GM23338 (cell line): ENCODE measurements at regions not wholly inside any gene's neighbourhood (a gene's known extent, or its start where the extent isn't known, plus 50 kb on each side); places are given as distances from the start of the nearest gene placed in this dataset.

Experiments
- ATAC-seq: fragments of 200-7000 bp; cut with Tn5 transposase; 3 replicates; pipeline ENCODE4 v1.9.1; 2020
- DNase-seq: peaks from one replicate; pipeline ENCODE4 v3.0.0-alpha.2; 2015; ENCODE audit warnings: low spot score
- H2AFZ ChIP-seq: fragments of 200-600 bp; sonication (generic); 2 replicates; pipeline ENCODE4 v1.8.0; 2016; ENCODE audit warnings: antibody characterized with exemption, mild to moderate bottlenecking, moderate library complexity
- H3F3A ChIP-seq: fragments of 200-600 bp; sonication (generic); replicated peaks from 2 replicates; pipeline ENCODE4 v1.8.0; 2017; ENCODE audit warnings: antibody characterized with exemption, mixed run types, low read depth
- H3K27ac ChIP-seq: fragments of 200-600 bp; sonication (generic); 2 replicates; pipeline ENCODE4 v1.6.1; 2016; ENCODE audit warnings: low read depth
- H3K27me3 ChIP-seq: fragments of 200-600 bp; sonication (generic); 2 replicates; pipeline ENCODE4 v1.8.0; 2016; ENCODE audit warnings: mild to moderate bottlenecking, mixed run types, moderate library complexity; ENCODE audit not compliant: insufficient read depth
- H3K36me3 ChIP-seq: fragments of 200-600 bp; sonication (generic); 2 replicates; pipeline ENCODE4 v1.8.0; 2016; ENCODE audit warnings: mild to moderate bottlenecking; ENCODE audit not compliant: insufficient read depth
- H3K4me1 ChIP-seq: fragments of 200-600 bp; sonication (generic); 2 replicates; pipeline ENCODE4 v1.8.0; 2016; ENCODE audit warnings: mild to moderate bottlenecking, moderate library complexity; ENCODE audit not compliant: insufficient read depth
- H3K4me2 ChIP-seq: fragments of 200-600 bp; sonication (generic); 2 replicates; pipeline ENCODE4 v1.7.1; 2017; ENCODE audit warnings: mixed run types
- H3K4me3 ChIP-seq: fragments of 200-600 bp; sonication (generic); 2 replicates; pipeline ENCODE4 v1.6.1; 2016; ENCODE audit warnings: mixed run types
- H3K79me2 ChIP-seq: fragments of 200-600 bp; sonication (generic); replicated peaks from 2 replicates; pipeline ENCODE4 v1.8.0; 2017; ENCODE audit warnings: mild to moderate bottlenecking; ENCODE audit not compliant: insufficient read depth
- H3K9me2 ChIP-seq: fragments of 200-600 bp; sonication (generic); 2 replicates; pipeline ENCODE4 v1.8.0; 2017; ENCODE audit not compliant: insufficient read depth
- H4K20me1 ChIP-seq: fragments of 200-600 bp; sonication (generic); replicated peaks from 2 replicates; pipeline ENCODE4 v1.8.0; 2017; ENCODE audit warnings: mild to moderate bottlenecking; ENCODE audit not compliant: insufficient read depth
- H3K27ac Mint-ChIP-seq: 2 replicates; pipeline ENCODE4 v1.8.0; 2020; ENCODE audit warnings: inconsistent platforms, mild to moderate bottlenecking, moderate library complexity, mixed read lengths
- H3K27me3 Mint-ChIP-seq: 3 replicates; pipeline ENCODE4 v1.8.0; 2022; ENCODE audit warnings: low read depth, mild to moderate bottlenecking, moderate library complexity, mixed read lengths, inconsistent platforms; ENCODE audit not compliant: insufficient read depth, poor library complexity
- H3K36me3 Mint-ChIP-seq: 3 replicates; pipeline ENCODE4 v1.8.0; 2021; ENCODE audit warnings: low read depth, mild to moderate bottlenecking, inconsistent platforms, moderate library complexity, mixed read lengths
- H3K4me1 Mint-ChIP-seq: 3 replicates; pipeline ENCODE4 v1.8.0; 2020; ENCODE audit warnings: mild to moderate bottlenecking, inconsistent platforms, mixed read lengths
- H3K4me3 Mint-ChIP-seq: 3 replicates; pipeline ENCODE4 v1.8.0; 2021; ENCODE audit warnings: moderate library complexity, mild to moderate bottlenecking, inconsistent platforms, mixed read lengths
- H3K9me3 Mint-ChIP-seq: 3 replicates; pipeline ENCODE4 v1.8.0; 2020; ENCODE audit warnings: moderate library complexity, mild to moderate bottlenecking, inconsistent platforms, mixed read lengths
- CREB1 ChIP-seq: fragments of 250-450 bp; sonication (Bioruptor Pico); IDR thresholded peaks from 2 replicates; pipeline ENCODE4 v1.5.0; 2020; ENCODE audit warnings: low read depth, mild to moderate bottlenecking, moderate library complexity
- CTCF ChIP-seq, 2 experiments: fragments of 200-600 bp in 1 of 2; sonication (generic) in 1 of 2; conservative IDR thresholded peaks; 2 replicates each; pipeline versions ENCODE4 v1.5.1 to v1.6.1; 2016 to 2017; ENCODE audit warnings: antibody characterized with exemption in 2 of 2, low read depth in 2 of 2, mild to moderate bottlenecking in 2 of 2, moderate library complexity in 1 of 2
- ETS1 ChIP-seq: IDR thresholded peaks from 2 replicates; pipeline ENCODE4 v1.6.1; 2016; ENCODE audit warnings: antibody characterized with exemption
- EZH2 ChIP-seq: fragments of 200-600 bp; sonication (generic); IDR thresholded peaks from one replicate; pipeline ENCODE4 v1.8.0; 2017; ENCODE audit warnings: antibody characterized with exemption, mild to moderate bottlenecking, low read depth; ENCODE audit not compliant: unreplicated experiment
- EZH2phosphoT487 ChIP-seq: fragments of 200-600 bp; sonication (generic); IDR thresholded peaks from one replicate; pipeline ENCODE4 v1.8.1; 2018; ENCODE audit warnings: antibody characterized with exemption; ENCODE audit not compliant: unreplicated experiment
- JUNB ChIP-seq: IDR thresholded peaks from one replicate; pipeline ENCODE4 v1.6.1; 2016; ENCODE audit warnings: antibody characterized with exemption; ENCODE audit not compliant: unreplicated experiment
- NANOG ChIP-seq: IDR thresholded peaks from 2 replicates; pipeline ENCODE4 v1.6.1; 2016; ENCODE audit warnings: antibody characterized with exemption, borderline replicate concordance
- POLR2AphosphoS5 ChIP-seq: IDR thresholded peaks from 2 replicates; pipeline ENCODE4 v1.6.1; 2016; ENCODE audit warnings: antibody characterized with exemption, low read depth
- REST ChIP-seq: IDR thresholded peaks from one replicate; pipeline ENCODE4 v1.6.1; 2018; ENCODE audit warnings: antibody characterized with exemption; ENCODE audit not compliant: unreplicated experiment
- STAT1 ChIP-seq: IDR thresholded peaks from one replicate; pipeline ENCODE4 v1.6.1; 2016; ENCODE audit warnings: antibody characterized with exemption; ENCODE audit not compliant: unreplicated experiment
- ZNF114 ChIP-seq: fragments of 250-450 bp; sonication (Bioruptor Pico); IDR thresholded peaks from 2 replicates; pipeline ENCODE4 v1.5.0; 2020; ENCODE audit warnings: mild to moderate bottlenecking, moderate library complexity
- ZNF331 ChIP-seq: fragments of 250-450 bp; sonication (Bioruptor Pico); IDR thresholded peaks from 2 replicates; pipeline ENCODE4 v1.5.0; 2020; ENCODE audit warnings: low read depth, mild to moderate bottlenecking, moderate library complexity
- ZNF462 ChIP-seq: fragments of 250-450 bp; sonication (Bioruptor Pico); IDR thresholded peaks from 2 replicates; pipeline ENCODE4 v1.5.0; 2020; ENCODE audit warnings: mild to moderate bottlenecking, moderate library complexity

GRCh38 chr6:67811239-67812037 is 823.6 kb upstream of the ADGRB3 start:
- peaks cover 2% of the 10 kb centered on the region for H3K27me3 Mint-ChIP-seq
- Histone ChIP-seq H3K79me2 (no peaks in the 10 kb centered on the region), H3K27ac (no peak overlapping the region), H4K20me1 (no peaks in the 10 kb centered on the region), H3K27me3 (no peaks in the 10 kb centered on the region), H3K36me3 (peaks cover 10% of the 10 kb centered on the region), H3F3A (no peaks in the 10 kb centered on the region), H3K4me2 (no peak overlapping the region), H2AFZ (no peak overlapping the region), H3K4me3 (no peak overlapping the region), H3K9me2 (no peaks in the 10 kb centered on the region; the same call in 1 of the 2 replicates), H3K4me1 (no peaks in the 10 kb centered on the region)
- peaks cover 46% of the 10 kb centered on the region for H3K9me3 Mint-ChIP-seq
- DNase-seq (no peak), ATAC-seq (no peak)
- no peak overlapping the region for H3K27ac Mint-ChIP-seq
- TF ChIP-seq NANOG (no peak), ZNF114 (CRISPR knock-in tag) (no peak), STAT1 (no peak), POLR2AphosphoS5 (no peak), EZH2phosphoT487 (no peak), ETS1 (no peak), REST (no peak), ZNF462 (CRISPR knock-in tag) (no peak), EZH2 (no peak), CTCF (conservative IDR thresholded peaks at IDR 0.05; ENCODE audit: low read depth in 2 of 2) (no peak), CREB1 (no peak), ZNF331 (CRISPR knock-in tag) (no peak), JUNB (no peak)
- peaks cover 35% of the 10 kb centered on the region for H3K36me3 Mint-ChIP-seq
- no peak overlapping the region for H3K4me3 Mint-ChIP-seq
- H3K4me1 Mint-ChIP-seq: no peaks in the 10 kb centered on the region
